ENCODE measurements at regions not wholly inside any gene's neighbourhood (a gene's known extent, or its start where the extent isn't known, plus 50 kb on each side); places are given as distances from the start of the nearest gene placed in this dataset.

DNA sequence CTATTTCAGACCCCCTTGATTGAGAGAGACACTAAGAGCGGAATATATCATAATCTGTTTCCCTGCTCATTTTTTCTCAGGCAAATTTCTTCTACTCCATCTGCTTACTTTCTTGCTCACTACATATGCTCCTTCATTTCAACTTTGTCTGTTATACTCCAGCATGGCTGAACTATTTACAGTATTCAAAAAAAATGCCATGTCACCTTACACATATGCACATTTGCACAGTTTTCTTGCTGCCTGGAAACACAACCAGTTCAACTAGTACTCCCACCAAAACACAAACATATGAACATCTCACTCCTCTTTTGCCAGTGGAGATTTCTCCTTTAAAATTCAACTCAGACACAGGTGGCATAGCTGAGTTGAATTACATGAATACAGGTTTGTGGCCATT is 1142.1 kb upstream of the CADM2 start:
- Histone ChIP-seq H3K4me3 (no peak overlapping the region), H3K27me3 (no peaks in the 10 kb centered on the region)
- no peak for TF ChIP-seq POLR2A (IDR thresholded peaks at IDR 0.05)
- TF ChIP-seq, protein P1, sequence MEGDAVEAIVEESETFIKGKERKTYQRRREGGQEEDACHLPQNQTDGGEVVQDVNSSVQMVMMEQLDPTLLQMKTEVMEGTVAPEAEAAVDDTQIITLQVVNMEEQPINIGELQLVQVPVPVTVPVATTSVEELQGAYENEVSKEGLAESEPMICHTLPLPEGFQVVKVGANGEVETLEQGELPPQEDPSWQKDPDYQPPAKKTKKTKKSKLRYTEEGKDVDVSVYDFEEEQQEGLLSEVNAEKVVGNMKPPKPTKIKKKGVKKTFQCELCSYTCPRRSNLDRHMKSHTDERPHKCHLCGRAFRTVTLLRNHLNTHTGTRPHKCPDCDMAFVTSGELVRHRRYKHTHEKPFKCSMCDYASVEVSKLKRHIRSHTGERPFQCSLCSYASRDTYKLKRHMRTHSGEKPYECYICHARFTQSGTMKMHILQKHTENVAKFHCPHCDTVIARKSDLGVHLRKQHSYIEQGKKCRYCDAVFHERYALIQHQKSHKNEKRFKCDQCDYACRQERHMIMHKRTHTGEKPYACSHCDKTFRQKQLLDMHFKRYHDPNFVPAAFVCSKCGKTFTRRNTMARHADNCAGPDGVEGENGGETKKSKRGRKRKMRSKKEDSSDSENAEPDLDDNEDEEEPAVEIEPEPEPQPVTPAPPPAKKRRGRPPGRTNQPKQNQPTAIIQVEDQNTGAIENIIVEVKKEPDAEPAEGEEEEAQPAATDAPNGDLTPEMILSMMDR (IDR thresholded peaks at IDR 0.05): no peak

DNA sequence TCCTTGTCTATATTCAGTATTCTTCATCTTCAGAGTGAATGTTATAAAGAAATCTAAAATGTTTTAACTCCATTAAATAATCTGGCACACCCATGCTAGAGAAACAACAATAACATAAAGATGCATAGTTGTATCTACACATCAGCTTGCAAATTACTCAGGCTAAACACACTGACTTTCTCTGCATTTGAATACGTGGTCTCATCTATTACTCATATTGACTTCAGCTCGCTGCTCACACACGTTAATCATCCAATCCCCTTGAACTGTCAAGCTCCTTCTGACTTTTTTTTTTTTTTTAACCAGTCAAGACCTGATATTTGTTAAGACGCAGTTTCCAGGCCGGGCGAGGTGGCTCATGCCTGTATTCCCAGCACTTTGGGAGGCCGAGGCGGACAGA is 1137.3 kb upstream of the CADM2 start:
- no peak for DNase-seq
- TF ChIP-seq, protein P1 (IDR thresholded peaks at IDR 0.05): no peak
- no peak for TF ChIP-seq POLR2A (IDR thresholded peaks at IDR 0.05)
- H3K27ac ChIP-seq: no peak overlapping the region
- H3K4me3 ChIP-seq: no peak overlapping the region
- no peaks in the 10 kb centered on the region for H3K27me3 ChIP-seq
- no peaks in the 10 kb centered on the region for H3K36me3 ChIP-seq
- H3K9me3 ChIP-seq: no peaks in the 10 kb centered on the region
- no peaks in the 10 kb centered on the region for H3K4me1 ChIP-seq

More for the DNA sequence above, 1142.1 kb upstream of the CADM2 start:
- DNase-seq: no peak
- no peak overlapping the region for H3K27ac ChIP-seq
- H3K36me3 ChIP-seq: no peaks in the 10 kb centered on the region
- H3K4me1 ChIP-seq: no peaks in the 10 kb centered on the region
- H3K9me3 ChIP-seq: peaks cover 0 to 8% (median 0%) of the 10 kb centered on the region in 4 donors

- no peaks in the 10 kb centered on the region for H3K4me1 ChIP-seq
- TF ChIP-seq, protein P1 (IDR thresholded peaks at IDR 0.05): no peak
- no peak for TF ChIP-seq POLR2A (IDR thresholded peaks at IDR 0.05)
- H3K27me3 ChIP-seq: no peaks in the 10 kb centered on the region
- H3K36me3 ChIP-seq: no peaks in the 10 kb centered on the region
- no peak for DNase-seq
- no peaks in the 10 kb centered on the region for H3K9me3 ChIP-seq
- no peak overlapping the region for H3K4me3 ChIP-seq
- no peak overlapping the region for H3K27ac ChIP-seq
Measured at GRCh38 chr3:83823095-83823494, 1135.7 kb upstream of the CADM2 start.

- Histone ChIP-seq H3K4me3 (no peak overlapping the region), H3K27me3 (no peaks in the 10 kb centered on the region), H3K9me3 (peaks cover 0 to 5% (median 0%) of the 10 kb centered on the region in 4 donors), H3K36me3 (no peaks in the 10 kb centered on the region), H3K4me1 (no peaks in the 10 kb centered on the region), H3K27ac (no peak overlapping the region)
- DNase-seq: no peak
- TF ChIP-seq, protein P1 (IDR thresholded peaks at IDR 0.05): no peak
- TF ChIP-seq POLR2A (IDR thresholded peaks at IDR 0.05): no peak
Measured at GRCh38 chr3:83835040-83835439, 1123.7 kb upstream of the CADM2 start.

GRCh38 chr3:83842511-83842910 is 1116.3 kb upstream of the CADM2 start:
- Histone ChIP-seq H3K36me3 (no peaks in the 10 kb centered on the region), H3K27me3 (no peaks in the 10 kb centered on the region), H3K4me3 (no peak overlapping the region), H3K4me1 (no peaks in the 10 kb centered on the region), H3K27ac (no peak overlapping the region), H3K9me3 (peaks cover 0 to 4% (median 0%) of the 10 kb centered on the region in 4 donors)
- TF ChIP-seq, protein P1 (IDR thresholded peaks at IDR 0.05): no peak
- TF ChIP-seq POLR2A (IDR thresholded peaks at IDR 0.05): no peak
- no peak for DNase-seq

- peaks cover 0 to 4% (median 0%) of the 10 kb centered on the region in 4 donors for H3K9me3 ChIP-seq
- no peaks in the 10 kb centered on the region for H3K4me1 ChIP-seq
- TF ChIP-seq POLR2A (IDR thresholded peaks at IDR 0.05): no peak
- TF ChIP-seq, protein P1 (IDR thresholded peaks at IDR 0.05): no peak
- no peak overlapping the region for H3K4me3 ChIP-seq
- H3K36me3 ChIP-seq: no peaks in the 10 kb centered on the region
- no peak for DNase-seq
- H3K27me3 ChIP-seq: no peaks in the 10 kb centered on the region
- no peak overlapping the region for H3K27ac ChIP-seq
Measured at GRCh38 chr3:83843716-83844115, 1115.1 kb upstream of the CADM2 start.
